Left cardiac atrium (tissue), 4 donors: ENCODE measurements at regions not wholly inside any gene's neighbourhood (a gene's known extent, or its start where the extent isn't known, plus 50 kb on each side); places are given as distances from the start of the nearest gene placed in this dataset.

Experiments used
- ATAC-seq, 2 donors: fragments of 200-7000 bp; cut with Tn5 transposase; one replicate each; pipeline ENCODE4 v1.9.1; 2020; ENCODE audit warnings: mild to moderate bottlenecking in 2 of 2, moderate library complexity in 2 of 2
- DNase-seq: peaks from one replicate; pipeline ENCODE4 v3.0.0-alpha.2; 2020
- intact Hi-C, 2 donors: fragments of 100-400 bp; cut with DNase I; formaldehyde crosslinking; loops; one replicate each; pipeline versions ENCODE4 v1.14.1 to v1.15.1; 2022 to 2023
- donor health status: DM: no; HTN: yes; CAD: no.
- donor health status: DM: no; HTN: yes; CAD: no; lungs with severe emphysema.
- donor health status: DM: yes; HTN: yes; CAD: no.
- donor health status: Dilated cardiomyopathy.

DNA sequence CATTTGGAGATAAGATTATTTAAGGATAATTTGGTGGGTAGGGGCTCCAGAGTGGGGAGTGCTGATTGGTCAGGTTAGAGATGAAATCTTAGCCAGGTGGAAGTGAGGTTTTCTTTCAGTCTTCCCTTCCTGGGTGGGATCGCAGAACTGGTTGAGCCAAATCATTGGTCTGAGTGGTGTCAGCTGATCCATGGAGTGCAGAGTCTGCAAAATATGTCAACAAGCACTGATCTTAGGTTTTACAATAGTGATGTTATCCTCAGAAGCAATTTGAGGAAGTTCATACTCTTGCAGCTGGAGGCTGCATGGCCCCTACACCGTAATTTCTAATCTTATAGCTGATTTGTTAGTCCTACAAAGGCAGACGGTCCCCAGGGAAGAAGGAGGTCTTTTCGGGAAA lies 1483.4 kb upstream of the ZEB2 start:
- intact Hi-C loops, result no loop called here
- no peak for DNase-seq
- no peak for ATAC-seq

DNA sequence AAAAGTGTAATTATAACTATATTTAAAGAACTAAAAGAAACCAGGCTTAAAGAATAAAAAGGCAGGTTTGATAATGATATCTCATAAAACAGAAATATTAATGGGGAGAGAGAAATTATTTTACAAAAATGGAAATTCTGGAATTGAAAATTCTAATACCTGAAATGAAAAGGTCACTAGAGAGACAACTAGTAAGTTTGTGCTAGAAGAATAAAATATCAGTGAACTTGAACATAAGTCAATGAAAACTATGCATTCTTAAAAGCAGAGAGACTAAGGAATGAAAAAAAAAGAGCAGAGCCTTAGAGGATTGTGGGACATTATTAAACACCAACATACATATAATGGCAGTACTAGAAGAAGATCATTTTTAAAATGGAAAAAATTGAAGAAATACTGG lies 1475.0 kb upstream of the ZEB2 start:
- DNase-seq, result no peak
- intact Hi-C loops, result no loop called here
- no peak for ATAC-seq

DNA sequence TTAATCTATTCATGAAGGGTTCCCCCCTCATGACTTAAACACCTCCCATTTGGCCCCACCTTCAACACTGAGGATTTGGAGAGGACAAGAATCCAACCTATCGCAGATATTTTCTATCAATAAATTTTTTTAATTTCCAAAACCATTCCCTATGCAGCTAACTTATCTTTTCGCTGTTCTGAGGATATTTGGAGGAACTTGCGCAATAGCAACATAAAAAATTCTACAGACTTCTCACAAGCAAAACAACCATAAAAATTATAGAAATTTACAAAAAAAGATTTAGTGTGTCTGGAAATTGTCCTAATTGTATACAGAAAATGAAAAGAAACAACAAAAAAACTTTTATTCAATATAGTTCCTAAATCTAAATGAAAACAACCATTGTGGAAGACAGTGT lies 1472.7 kb upstream of the ZEB2 start:
- DNase-seq, result no peak
- intact Hi-C loops, result no loop called here
- no peak for ATAC-seq

DNA sequence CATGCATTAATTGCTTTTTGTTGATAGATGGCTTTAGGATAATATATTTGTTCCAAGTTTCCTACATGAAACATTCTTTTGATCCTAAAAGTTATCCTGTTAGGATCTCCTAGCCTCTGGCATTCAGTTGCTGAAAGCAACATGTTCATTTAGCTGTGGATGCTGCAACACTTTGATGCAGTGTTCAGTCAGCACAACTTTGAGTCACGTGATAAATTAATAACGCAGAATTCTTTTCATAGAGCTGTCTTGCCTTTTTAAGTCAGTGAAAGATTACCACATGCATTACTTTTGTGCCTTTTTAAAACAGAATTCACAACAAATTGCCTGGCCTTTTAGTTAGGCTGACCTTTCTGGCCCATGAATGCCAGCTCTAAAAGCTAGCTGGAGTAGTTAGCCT lies 1467.9 kb upstream of the ZEB2 start:
- intact Hi-C loops, result no loop called here
- no peak for DNase-seq
- no peak for ATAC-seq

DNA sequence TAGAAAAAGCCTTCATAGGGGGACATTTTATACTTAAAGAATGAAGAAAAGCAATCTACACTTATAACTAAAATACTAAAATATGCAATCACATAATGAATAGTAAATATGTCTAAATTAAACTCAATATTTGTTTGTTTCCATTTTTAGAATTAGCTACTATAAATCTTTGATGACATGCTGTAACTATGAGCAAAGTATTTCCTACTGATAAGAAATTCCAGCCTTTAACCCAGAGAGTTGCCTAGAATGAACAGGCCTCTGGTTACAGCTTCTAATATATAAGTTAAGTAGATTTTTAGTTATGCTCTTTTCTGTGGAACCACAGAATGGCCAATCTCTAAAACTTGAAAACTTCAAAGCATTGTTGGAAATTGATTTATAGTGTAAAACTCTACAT lies 1465.6 kb upstream of the ZEB2 start:
- intact Hi-C loops, result no loop called here
- ATAC-seq, result no peak
- DNase-seq, result no peak

DNA sequence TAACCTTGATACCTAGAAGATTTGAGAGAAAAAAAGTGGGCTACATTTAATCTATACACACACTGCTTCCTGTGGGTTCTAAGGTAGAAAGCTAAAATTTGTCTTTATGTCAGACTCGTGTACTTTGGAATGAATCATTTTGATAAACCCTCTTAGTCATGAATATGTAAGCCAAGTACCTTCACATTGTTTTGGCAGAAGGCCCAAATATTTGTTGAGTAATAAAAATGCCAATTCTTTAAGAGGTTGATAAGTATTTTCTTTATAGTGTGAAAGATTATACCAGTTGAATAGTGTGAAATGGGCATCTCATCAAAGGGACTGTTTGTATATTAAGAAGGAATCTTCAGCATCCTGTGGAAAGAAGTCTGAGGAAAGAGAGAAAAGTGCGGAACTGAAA lies 1464.7 kb upstream of the ZEB2 start:
- DNase-seq (no peak), ATAC-seq (peak in 1 of 2 donors; percentile 53)
- intact Hi-C loops, result no loop called here

DNA sequence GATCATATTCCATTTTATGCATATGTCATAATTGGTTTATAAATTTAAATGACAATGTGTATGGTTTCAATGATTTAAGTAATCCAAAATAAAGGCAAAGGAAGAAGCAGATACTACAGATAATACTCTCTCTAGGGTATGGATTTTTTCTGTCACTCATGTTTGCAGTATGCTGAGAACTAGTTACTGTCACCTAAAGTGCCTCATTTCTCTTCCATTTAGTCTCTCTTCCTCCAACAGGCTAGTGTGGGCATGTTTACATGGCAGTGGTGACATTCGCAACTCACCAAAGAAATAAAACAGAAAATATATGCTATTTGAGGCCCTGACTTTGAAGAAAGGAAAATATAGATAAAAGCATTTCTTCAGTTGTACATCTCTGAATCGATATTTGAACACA lies 1460.4 kb upstream of the ZEB2 start:
- DNase-seq, result no peak
- intact Hi-C loops, result no loop called here
- no peak for ATAC-seq

DNA sequence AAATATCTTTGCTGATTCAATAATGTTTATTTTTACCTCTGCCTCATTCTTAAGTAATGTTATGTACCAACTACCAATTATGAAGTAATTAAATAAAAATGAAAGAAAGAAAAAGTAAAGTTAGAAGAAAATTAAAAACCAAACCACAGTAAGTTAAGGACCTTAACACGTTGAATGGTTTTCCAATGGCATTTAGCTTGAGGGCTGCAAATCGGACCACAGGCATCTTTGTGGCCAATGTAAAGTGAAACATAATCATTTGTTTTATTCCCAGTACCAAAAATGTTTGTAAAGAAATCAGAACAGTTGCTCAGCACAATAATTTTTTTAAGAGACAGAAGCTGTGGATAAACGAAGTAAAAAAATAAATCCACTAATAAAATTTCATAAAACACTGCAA lies 1455.5 kb upstream of the ZEB2 start:
- ATAC-seq, result no peak
- intact Hi-C loops, result no loop called here
- no peak for DNase-seq

DNA sequence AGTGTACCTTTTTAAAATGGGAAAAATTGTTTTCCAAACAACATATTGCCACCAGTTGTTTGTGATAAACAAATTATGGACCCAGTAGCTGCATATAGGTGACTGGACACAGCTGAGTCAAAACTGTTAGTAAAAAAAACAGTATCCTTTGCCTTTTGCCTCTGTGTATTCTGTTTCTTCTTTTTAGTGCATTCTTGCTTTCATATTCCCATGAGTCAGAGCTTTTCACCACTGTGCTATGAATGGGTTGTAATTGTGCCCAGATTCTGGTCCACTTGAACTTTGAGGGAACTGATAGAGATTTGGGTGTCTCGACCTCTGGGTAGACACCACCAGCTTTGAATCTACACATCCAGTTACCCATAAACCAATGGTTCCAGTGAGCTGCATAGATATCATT lies 1441.9 kb upstream of the ZEB2 start:
- DNase-seq (no peak), ATAC-seq (no peak)
- intact Hi-C loops, result no loop called here

DNA sequence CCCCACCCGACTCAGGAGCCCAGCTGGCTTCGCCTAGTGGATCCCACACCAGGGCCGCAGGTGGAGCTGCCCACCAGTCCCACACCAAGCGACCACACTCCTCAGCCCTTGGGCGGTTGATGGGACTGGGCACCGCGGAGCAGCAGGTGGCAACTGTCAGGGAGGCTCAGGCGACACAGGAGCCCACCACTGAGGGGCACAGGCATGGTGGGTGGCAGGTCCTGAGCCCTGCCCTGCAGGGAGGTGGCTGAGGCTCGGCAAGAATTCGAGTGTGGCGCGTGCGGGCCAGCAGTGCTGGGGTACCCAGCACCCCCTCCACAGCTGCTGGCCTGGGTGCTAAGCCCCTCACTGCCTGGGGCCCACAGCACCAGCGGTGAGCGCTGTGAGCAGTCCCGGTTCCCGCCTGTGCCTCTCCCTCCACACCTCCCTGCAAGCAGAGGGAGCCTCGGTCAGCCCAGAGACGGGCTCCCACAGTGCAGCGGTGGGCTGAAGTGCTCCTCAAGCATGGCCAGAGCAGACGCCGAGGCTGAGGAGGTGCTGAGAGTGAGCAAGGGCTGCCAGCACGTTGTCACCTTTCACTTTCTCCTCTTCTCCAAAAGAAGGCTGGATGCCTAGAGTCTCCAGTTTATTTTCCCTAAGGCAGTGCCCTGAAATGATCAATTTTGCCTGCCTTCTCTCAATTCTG lies 1440.7 kb upstream of the ZEB2 start:
- ATAC-seq (no peak), DNase-seq (no peak)
- intact Hi-C loops, result no loop called here

DNA sequence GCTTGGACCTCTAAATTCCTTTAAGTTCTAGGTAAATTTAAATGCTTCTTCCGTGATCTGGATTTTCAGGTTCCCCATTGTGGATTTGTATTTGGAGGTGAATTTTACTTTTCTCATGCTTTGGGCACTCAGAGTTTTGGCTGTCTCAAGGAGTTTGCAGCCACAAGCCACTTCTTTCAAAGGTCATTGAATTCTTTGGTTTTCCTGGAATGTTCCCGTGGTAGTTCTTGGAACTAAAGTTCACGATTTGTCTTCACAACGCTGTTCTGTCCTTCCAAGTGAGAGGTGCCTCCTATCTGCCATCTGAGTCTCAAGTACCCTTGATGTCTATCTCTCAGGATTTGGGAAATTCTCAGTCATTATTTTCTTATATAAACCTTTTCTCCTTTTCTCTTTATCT lies 1438.7 kb upstream of the ZEB2 start:
- DNase-seq (no peak), ATAC-seq (no peak)
- intact Hi-C loops, result no loop called here

DNA sequence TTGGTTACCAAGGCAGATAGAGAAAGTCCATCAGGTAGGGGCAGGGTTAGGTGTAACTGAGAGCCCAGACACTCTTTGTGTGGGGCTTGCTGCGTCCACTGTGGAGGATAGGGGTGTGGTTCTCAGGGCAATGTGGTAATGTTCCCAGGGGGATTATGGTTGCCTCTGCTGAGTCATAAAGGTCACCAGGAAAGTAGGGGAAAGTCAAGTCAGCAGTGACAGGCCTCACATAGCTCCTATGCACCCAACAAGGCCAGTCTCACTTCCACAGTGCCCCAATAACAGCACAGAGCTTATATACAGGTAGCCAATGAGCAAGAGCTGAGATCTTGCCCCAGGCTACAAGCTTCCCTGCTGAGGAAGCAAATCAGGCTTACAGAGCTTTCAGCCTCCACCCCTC lies 1438.0 kb upstream of the ZEB2 start:
- intact Hi-C loops, result no loop called here
- no peak for DNase-seq
- ATAC-seq, result no peak

DNA sequence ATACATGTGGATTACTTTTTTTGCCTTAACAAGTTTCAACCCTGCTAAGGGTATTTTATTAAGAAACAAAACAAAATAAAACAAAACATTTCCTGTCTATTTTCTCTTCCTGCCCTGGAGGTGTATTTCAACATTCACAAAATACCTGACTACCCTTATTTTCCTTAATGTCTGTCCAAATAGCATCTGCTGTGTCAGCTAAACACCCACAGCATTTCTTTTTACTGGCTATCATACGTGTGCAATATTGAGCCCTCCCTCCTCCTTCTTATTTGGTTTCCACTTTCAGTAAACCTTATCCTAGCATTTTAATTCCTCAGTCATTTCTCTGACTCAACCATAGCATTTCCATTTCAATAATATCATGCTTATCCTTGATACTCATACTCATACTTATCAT lies 1420.0 kb upstream of the ZEB2 start:
- intact Hi-C loops, result no loop called here
- DNase-seq (no peak), ATAC-seq (peak in 1 of 2 donors; percentile 32)

DNA sequence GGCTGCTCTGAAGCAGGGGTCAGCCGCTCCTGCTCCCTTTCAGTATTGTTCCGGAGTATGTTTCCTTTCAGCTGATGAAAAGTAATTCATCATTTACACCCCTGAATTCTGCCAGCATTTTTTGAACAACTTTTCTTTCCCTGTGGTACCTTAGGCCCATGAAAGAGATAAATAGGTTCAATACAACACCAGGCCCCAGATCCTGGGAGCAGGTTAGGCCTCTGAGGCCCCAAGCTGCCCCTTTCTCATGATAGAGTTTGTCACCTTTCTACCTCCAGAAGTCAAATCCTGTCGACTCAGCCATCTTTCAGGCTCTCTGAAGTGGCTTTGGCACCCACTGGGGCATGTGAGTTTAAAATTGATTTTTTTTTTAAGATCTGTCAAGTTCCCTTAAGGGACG lies 1415.1 kb upstream of the ZEB2 start:
- intact Hi-C loops, result no loop called here
- no peak for DNase-seq
- ATAC-seq, result no peak

DNA sequence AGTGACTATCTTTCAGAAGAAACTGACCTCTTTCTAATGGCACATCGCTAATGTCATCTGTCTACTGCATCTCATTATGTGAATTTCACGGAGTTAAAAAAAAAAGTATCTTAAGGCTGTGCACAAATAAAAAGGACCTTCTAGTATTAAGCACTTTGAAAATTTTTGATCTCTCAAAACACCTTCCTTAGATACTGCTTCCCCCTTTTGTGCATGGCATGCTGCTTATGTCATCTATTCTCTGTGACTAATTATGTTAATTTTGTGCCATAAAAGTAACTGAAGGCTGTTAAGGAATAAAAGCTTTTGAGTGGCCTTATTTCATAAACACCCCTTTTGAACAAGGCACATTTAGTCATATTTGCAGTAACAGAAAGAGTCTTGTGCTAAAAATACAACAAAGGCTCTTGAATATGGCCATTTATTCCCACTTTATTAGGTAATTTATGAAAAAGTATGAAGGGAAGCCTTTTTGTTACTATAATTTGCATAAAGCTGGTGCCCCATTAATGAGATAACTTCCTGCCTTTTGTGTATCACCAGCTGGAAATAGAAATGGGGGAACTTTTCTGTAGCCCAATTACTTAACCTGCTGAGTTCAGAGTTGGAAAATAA lies 1412.0 kb upstream of the ZEB2 start:
- intact Hi-C loops, result no loop called here
- ATAC-seq (no peak), DNase-seq (no peak)

DNA sequence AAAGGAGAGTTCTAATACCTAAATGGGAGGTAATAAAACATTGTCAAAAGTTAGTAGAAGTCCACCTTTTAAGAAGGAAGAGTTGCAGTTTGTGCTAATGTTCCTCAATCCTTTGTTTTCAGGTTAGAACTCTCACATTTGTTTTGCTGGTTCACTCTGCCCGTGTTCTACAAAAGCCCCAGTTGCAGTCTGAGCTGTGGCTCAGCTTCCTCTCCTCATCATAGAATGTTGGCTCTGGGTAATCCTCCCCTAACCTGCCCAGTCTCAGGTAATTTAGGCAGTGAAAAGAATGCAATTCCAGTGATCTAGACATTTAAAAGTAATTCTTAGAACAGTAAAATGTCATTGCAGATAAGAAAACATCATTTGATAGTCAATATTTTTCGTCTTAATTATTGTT lies 1410.4 kb upstream of the ZEB2 start:
- DNase-seq, result no peak
- no peak for ATAC-seq
- intact Hi-C loops, result no loop called here

DNA sequence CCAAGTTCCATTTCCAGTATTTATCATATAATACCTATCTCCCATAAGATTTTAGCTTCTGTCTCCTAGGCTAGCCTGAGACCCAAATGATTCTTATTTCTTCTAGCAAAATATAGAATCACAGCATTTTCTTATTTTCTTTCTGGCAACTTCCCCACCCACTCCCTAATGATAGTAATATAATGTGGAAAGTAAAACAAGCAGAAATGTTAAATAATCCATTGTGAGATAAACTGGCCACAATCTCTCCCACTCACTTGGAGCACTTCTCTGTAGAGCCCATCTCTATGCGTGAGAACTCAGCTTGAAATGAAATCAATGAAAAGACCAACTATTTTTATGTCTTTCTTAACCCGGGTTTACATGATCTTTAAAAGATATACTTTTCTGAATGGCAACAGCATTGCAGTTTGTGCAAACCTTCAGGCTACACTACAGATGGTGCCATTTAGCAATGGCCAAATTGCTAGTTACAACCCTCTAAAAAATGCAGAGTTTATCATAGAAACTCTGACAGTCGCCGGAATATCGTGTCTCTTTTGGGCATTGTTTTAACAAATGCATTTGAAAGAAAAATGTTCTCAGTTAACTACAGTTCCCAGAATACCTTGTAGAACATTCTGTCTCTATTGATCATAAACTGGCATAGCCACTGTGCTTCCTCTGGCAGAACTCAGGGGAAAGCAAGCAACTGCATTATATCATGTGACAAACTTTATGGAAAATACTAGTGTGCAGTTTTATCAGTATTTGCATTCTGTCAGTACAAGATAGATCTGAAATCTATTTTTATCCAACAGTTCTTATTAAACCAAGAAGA lies 1407.4 kb upstream of the ZEB2 start:
- ATAC-seq (no peak), DNase-seq (no peak)
- intact Hi-C loops, result no loop called here

DNA sequence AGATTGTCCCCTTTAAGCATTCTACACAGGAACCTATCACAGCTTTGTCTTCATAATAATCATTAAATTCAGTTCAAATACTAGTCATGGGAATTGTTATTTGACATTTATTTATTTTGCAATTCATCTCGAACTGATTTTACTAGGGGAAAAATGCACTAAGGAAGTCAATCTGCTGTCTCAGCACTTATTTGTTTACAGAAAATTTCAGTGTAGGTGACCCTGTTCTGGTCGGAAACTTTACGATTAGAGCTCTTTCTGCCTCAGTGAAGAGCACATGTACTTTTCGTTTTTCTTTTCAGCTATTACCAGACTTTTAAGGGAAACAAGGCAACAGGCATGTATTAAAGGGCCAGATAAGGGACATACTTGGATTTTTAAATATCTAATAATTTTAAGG lies 1405.7 kb upstream of the ZEB2 start:
- intact Hi-C loops, result no loop called here
- ATAC-seq (no peak), DNase-seq (no peak)

DNA sequence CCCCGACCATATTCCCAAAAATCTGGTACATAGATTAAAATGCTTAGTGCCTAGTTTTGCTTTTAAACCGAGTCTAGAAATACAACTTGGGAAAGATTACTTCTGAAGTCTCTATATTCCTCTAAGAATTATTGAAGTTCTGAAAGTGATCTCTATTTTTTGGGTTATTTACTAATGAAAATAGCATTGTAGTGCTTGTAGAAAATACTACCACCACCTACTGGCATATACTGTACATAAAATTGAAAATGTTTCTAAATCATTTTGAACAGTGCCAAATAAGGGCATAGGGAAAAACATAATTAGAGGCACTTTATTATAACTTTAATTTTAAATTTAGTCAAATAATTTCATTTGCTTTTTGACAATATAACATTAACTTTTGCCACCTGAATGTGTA lies 1399.6 kb upstream of the ZEB2 start:
- ATAC-seq (peak in 1 of 2 donors; percentile 19), DNase-seq (no peak)
- intact Hi-C loops, result no loop called here

DNA sequence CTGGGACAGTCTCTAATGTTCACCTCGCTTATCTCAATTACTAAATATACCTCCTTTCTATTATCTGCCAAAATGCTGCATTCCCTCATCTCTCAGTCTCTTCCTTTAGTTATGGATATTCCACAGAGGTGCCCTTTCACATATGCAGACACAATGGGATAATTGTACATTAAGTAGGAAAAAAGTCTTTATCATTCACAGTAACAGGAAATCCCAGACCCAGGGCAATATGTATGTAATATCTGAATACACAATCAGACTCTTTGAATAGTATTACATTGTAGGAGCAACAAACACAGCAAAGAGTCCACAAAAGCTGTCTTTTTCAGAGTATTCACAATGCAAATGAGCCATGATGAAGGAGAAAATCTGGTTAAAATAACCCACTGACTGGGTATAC lies 1399.0 kb upstream of the ZEB2 start:
- DNase-seq (no peak), ATAC-seq (no peak)
- intact Hi-C loops, result no loop called here

DNA sequence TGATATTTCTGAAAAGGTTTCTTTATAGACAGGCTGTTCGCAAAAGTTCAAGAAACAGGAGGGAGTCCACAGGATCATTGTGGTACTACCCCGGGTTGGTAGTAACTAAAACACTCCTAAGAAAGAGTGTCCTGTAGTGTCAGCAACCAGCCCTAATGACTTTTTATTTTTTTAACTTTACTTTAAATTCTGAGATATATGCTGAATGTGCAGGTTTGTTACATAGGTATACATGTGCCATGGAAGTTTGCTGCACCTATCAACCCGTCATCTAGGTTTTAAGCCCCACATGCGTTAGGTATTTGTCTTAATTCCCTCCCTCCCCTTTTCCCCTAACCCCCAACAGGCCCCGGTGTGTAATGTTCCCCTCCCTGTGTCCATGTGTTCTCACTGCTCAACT lies 1396.9 kb upstream of the ZEB2 start:
- ATAC-seq, result no peak
- no peak for DNase-seq
- intact Hi-C loops, result no loop called here
